AG04450 (cell line): ENCODE measurements at regions not wholly inside any gene's neighbourhood (a gene's known extent, or its start where the extent isn't known, plus 50 kb on each side); places are given as distances from the start of the nearest gene placed in this dataset.

ENCODE experiments used
- CTCF ChIA-PET: fragments of 300-600, 350-600 bp; formaldehyde crosslinking; extraction: SDS; loops from one replicate; lab custom pipeline; 2022; ENCODE audit warnings: antibody characterized with exemption, inconsistent platforms; lab: Charles Lee
- POLR2A ChIA-PET: fragments of 350-600 bp; formaldehyde crosslinking; extraction: SDS; loops from one replicate; lab custom pipeline; 2021; ENCODE audit warnings: antibody characterized with exemption, inconsistent platforms; lab: Yijun Ruan, JAX
- DNase-seq: peaks from one replicate; pipeline ENCODE4 v3.0.0-alpha.2; 2011; ENCODE audit warnings: low read depth, low spot score
- H3K27ac ChIP-seq: one replicate; pipeline ENCODE4 v1.5.1; 2012; ENCODE audit warnings: low read depth, low read length, control low read depth
- H3K27me3 ChIP-seq: one replicate; pipeline ENCODE4 v1.6.0; 2012; ENCODE audit warnings: low read length; ENCODE audit not compliant: control insufficient read depth, insufficient read depth
- H3K4me3 ChIP-seq: 2 replicates; pipeline ENCODE4 v1.5.1; 2011; ENCODE audit warnings: mild to moderate bottlenecking, low read depth, low read length, control low read depth
- H3K9me3 ChIP-seq: 2 replicates; pipeline ENCODE4 v1.5.1; 2012; ENCODE audit warnings: low read length; ENCODE audit not compliant: control insufficient read depth, insufficient read depth
- TF ChIP-seq, protein P1 (sequence below): IDR thresholded peaks from 2 replicates; pipeline ENCODE4 v1.5.1; 2011; ENCODE audit warnings: low read depth, low read length, control low read depth, inconsistent platforms

DNA sequence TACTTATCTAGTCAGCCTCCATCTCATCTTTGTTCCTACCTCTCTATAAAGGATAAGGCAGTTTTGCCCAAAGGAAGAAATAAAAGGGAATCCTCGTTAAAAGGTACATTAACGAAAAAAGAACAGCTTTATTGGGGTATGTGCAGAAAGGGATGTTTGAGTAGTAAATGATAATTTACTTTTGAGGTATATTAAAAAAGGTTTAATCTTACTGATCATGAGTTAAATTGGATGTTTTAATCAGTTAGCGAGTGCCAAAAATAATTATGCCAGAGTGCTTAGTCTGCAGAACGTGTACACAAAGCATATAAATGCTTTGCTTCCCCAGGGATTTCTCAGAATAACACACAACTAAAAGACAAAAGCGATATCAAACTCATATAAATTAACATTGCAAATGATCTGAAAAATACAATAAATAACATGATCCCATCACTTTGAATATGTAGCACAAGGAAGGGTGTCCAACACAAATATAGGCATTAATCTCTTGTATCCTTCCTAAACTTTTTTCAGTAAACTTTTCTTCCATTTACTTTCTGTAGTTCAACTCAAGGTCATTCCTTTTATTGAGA is 865.0 kb downstream of the NR2F1-AS1 start:
- Histone ChIP-seq H3K27ac (no peak overlapping the region), H3K4me3 (no peak overlapping the region), H3K27me3 (no peaks in the 10 kb centered on the region), H3K9me3 (no peaks in the 10 kb centered on the region)
- DNase-seq, result no peak
- TF ChIP-seq, protein P1, sequence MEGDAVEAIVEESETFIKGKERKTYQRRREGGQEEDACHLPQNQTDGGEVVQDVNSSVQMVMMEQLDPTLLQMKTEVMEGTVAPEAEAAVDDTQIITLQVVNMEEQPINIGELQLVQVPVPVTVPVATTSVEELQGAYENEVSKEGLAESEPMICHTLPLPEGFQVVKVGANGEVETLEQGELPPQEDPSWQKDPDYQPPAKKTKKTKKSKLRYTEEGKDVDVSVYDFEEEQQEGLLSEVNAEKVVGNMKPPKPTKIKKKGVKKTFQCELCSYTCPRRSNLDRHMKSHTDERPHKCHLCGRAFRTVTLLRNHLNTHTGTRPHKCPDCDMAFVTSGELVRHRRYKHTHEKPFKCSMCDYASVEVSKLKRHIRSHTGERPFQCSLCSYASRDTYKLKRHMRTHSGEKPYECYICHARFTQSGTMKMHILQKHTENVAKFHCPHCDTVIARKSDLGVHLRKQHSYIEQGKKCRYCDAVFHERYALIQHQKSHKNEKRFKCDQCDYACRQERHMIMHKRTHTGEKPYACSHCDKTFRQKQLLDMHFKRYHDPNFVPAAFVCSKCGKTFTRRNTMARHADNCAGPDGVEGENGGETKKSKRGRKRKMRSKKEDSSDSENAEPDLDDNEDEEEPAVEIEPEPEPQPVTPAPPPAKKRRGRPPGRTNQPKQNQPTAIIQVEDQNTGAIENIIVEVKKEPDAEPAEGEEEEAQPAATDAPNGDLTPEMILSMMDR, result no peak
- ChIA-PET POLR2A (no interaction called here), CTCF (interaction anchor here (2.3 kb wide), 1 partner anchor 28 kb away, joined by 6 read pairs; no protein-coding TSS in a partner anchor)

DNA sequence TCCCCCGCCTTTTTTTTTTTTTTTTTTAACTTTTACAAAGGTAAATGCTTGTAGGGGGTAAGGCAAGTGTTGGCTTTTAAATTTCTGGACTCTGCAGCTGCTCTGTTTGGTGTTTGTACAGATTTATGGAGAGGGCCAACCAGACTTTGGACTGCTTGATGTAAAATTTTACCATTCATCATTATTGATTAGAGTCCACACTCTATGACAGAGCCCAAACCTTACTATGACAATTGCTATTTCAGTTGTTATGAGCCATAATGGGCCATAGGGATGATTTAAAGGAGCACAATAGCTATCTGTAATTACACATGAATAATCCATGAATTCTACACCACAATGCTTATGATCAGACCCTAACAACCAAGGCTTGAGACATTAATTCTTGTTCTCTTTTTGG is 867.2 kb downstream of the NR2F1-AS1 start:
- CTCF ChIA-PET, result interaction anchor here (2.3 kb wide), 1 partner anchor 26 kb away, joined by 6 read pairs; no protein-coding TSS in a partner anchor
- TF ChIP-seq, protein P1, result no peak

DNA sequence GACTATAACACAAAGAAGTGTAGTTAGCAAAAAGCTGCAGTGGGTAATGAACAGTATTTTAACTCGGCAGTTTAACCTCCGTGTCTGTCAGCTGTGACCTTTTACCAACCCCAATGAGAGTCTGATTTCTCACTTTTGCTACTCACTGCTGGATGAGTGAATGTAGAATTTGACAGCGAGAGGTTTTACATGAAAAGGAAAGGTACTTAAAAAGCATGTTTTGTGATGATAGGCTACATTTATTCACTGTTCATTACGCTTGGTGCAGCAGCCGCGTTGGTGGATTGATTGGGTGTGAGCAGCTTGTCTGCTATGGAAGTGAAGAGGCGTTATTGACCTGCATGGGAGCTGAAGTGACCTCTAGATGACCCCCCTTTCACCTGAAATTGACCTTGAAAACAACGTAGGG is 867.7 kb downstream of the NR2F1-AS1 start:
- Histone ChIP-seq H3K27ac (no peak overlapping the region), H3K9me3 (no peaks in the 10 kb centered on the region), H3K4me3 (no peak overlapping the region), H3K27me3 (no peaks in the 10 kb centered on the region)
- DNase-seq, result no peak
- CTCF ChIA-PET, result no interaction called here
- POLR2A ChIA-PET, result no interaction called here
- TF ChIP-seq, protein P1, result no peak

More for the DNA sequence above, 867.2 kb downstream of the NR2F1-AS1 start:
- H3K9me3 ChIP-seq, result no peaks in the 10 kb centered on the region
- POLR2A ChIA-PET, result no interaction called here
- H3K27me3 ChIP-seq, result no peaks in the 10 kb centered on the region
- no peak for DNase-seq
- no peak overlapping the region for H3K27ac ChIP-seq
- no peak overlapping the region for H3K4me3 ChIP-seq

DNA sequence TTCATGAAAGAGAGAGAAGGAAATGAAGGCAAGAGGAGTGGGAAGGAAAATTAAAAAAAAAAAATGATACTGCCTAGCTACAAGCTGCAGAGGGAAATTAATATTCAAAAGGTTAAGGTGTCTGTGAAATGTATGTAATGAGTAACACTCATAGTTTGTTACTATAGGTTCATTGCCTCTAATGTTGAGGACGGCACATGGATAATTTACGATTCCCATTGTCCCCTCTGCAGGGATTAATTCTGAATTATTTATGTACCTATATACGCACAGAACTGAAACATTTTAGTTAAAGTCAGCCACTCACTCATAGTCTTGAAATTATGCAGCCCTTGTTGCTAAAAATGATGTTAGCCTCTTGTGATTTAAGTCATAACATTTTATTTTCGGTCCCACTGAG is 869.1 kb downstream of the NR2F1-AS1 start:
- no peak overlapping the region for H3K27ac ChIP-seq
- TF ChIP-seq, protein P1, result no peak
- CTCF ChIA-PET, result no interaction called here
- no peak overlapping the region for H3K4me3 ChIP-seq
- POLR2A ChIA-PET, result no interaction called here
- no peaks in the 10 kb centered on the region for H3K9me3 ChIP-seq
- no peak for DNase-seq
- no peaks in the 10 kb centered on the region for H3K27me3 ChIP-seq

DNA sequence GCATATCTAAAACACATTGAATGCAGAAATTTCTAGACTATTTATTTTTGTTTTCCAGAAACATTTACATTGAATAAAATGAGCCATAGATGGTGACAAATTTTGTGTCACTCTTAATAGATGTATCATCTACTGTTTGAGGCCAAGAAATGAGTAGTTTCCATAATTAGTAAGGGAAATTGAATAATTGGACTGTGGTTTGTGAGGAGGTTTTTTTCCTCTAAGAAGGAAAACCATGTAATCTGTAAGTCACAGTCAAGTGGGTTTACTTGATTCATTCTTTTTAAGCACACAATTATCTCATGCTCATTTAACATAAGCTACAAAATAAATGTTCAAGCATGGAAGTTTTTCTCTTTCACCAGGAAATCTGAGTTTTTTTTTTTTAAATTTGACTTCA is 876.4 kb downstream of the NR2F1-AS1 start:
- H3K27me3 ChIP-seq, result no peaks in the 10 kb centered on the region
- H3K4me3 ChIP-seq, result no peak overlapping the region
- CTCF ChIA-PET, result no interaction called here
- H3K9me3 ChIP-seq, result no peaks in the 10 kb centered on the region
- no peak for DNase-seq
- POLR2A ChIA-PET, result no interaction called here
- no peak overlapping the region for H3K27ac ChIP-seq
- TF ChIP-seq, protein P1, result no peak
